Endothelial cell of umbilical vein (primary cell): ENCODE measurements at regions not wholly inside any gene's neighbourhood (a gene's known extent, or its start where the extent isn't known, plus 50 kb on each side); places are given as distances from the start of the nearest gene placed in this dataset.

Source experiments
- BruUV-seq: library from RNA; stranded (reverse); fragments of 400-500 nt; replicated peaks from 2 replicates; lab custom pipeline; 2021; lab: Mats Ljungman, UMichigan
- CTCF ChIA-PET: fragments of 300-600, 350-600 bp; sonication (Branson Sonifier 250); formaldehyde crosslinking; loops from one replicate; lab custom pipeline; 2021; ENCODE audit warnings: antibody characterized with exemption, inconsistent platforms; lab: Charles Lee
- POLR2A ChIA-PET: fragments of 300-600, 350-600 bp; sonication (Branson Sonifier 250); formaldehyde crosslinking; loops from one replicate; lab custom pipeline; 2021; ENCODE audit warnings: antibody characterized with exemption, inconsistent platforms; lab: Charles Lee
- DNase-seq: peaks from one replicate; pipeline ENCODE4 v3.0.0-alpha.2; 2011; ENCODE audit warnings: low read depth, low spot score
- FAIRE-seq: peaks from 2 replicates; lab custom pipeline; 2011; peaks lifted over from hg19 to GRCh38; lab: Jason Lieb, UNC
- H2AFZ ChIP-seq: 2 replicates; pipeline ENCODE4 v1.6.0; 2012; ENCODE audit warnings: low read depth, low read length, control low read depth, inconsistent platforms
- H3K27ac ChIP-seq: 2 replicates; pipeline ENCODE4 v1.5.1; 2011; ENCODE audit warnings: low read depth, mild to moderate bottlenecking, control low read depth, low read length, moderate library complexity; ENCODE audit not compliant: insufficient read depth
- H3K27me3 ChIP-seq, 2 experiments: 2 replicates each; pipeline versions ENCODE4 v1.6.0 to v1.6.1; 2011; ENCODE audit warnings: low read length in 2 of 2, mixed read lengths in 1 of 2; ENCODE audit not compliant: control insufficient read depth in 2 of 2, insufficient read depth in 2 of 2
- H3K36me3 ChIP-seq, 2 experiments: 2 replicates in 1 of 2; 3 replicates in 1 of 2; pipeline ENCODE4 v1.5.1; 2011; ENCODE audit warnings: low read length in 2 of 2, mild to moderate bottlenecking in 1 of 2, moderate library complexity in 1 of 2; ENCODE audit not compliant: control insufficient read depth in 2 of 2, insufficient read depth in 2 of 2; ENCODE audit errors: extremely low read depth in 1 of 2
- H3K4me1 ChIP-seq: 3 replicates; pipeline ENCODE4 v1.5.1; 2011; ENCODE audit warnings: mild to moderate bottlenecking, low read length; ENCODE audit not compliant: control insufficient read depth, insufficient read depth; ENCODE audit errors: extremely low read depth
- H3K4me2 ChIP-seq: 2 replicates; pipeline ENCODE4 v1.6.1; 2011; ENCODE audit warnings: low read length, control low read depth, mixed read lengths; ENCODE audit not compliant: insufficient read depth
- H3K4me3 ChIP-seq, 3 experiments: fragments of 200-600 bp in 1 of 3; sonication (generic), shearing (Covaris generic) in 1 of 3; replicated peaks in 1 of 3; 2 replicates each; pipeline ENCODE4 v1.5.1; 2011 to 2016; ENCODE audit warnings: control low read depth in 3 of 3, low read length in 3 of 3, mild to moderate bottlenecking in 2 of 3, inconsistent platforms in 1 of 3, low read depth in 1 of 3, moderate library complexity in 1 of 3; ENCODE audit not compliant: insufficient read depth in 1 of 3
- H3K79me2 ChIP-seq: 2 replicates; pipeline ENCODE4 v1.6.0; 2012; ENCODE audit warnings: low read length, inconsistent platforms; ENCODE audit not compliant: control insufficient read depth, insufficient read depth
- H3K9ac ChIP-seq: replicated peaks from 2 replicates; pipeline ENCODE3; 2011; ENCODE audit warnings: low read length, control low read depth; ENCODE audit not compliant: insufficient read depth; ENCODE audit errors: extremely low read depth
- H3K9me1 ChIP-seq: replicated peaks from 3 replicates; pipeline ENCODE4 v1.6.0; 2011; ENCODE audit warnings: mild to moderate bottlenecking, low read length; ENCODE audit not compliant: control insufficient read depth, insufficient read depth; ENCODE audit errors: extremely low read depth
- H3K9me3 ChIP-seq: replicated peaks from 2 replicates; pipeline ENCODE4 v1.5.1; 2012; ENCODE audit warnings: low read length, inconsistent platforms; ENCODE audit not compliant: control insufficient read depth, insufficient read depth
- H4K20me1 ChIP-seq: replicated peaks from 2 replicates; pipeline ENCODE3; 2011; ENCODE audit warnings: mild to moderate bottlenecking, low read length; ENCODE audit not compliant: control insufficient read depth, insufficient read depth; ENCODE audit errors: extremely low read depth
- CTCF ChIP-seq, 2 donors: IDR thresholded peaks; 1 replicate in 1 of 2; 2 replicates in 1 of 2; pipeline ENCODE4 v1.5.1; 2011; ENCODE audit warnings: low read length in 2 of 2, mild to moderate bottlenecking in 2 of 2, moderate library complexity in 2 of 2, control low read depth in 1 of 2, inconsistent platforms in 1 of 2, low read depth in 1 of 2; ENCODE audit not compliant: insufficient read depth in 1 of 2; ENCODE audit errors: extremely low read depth in 1 of 2
- EZH2 ChIP-seq: IDR thresholded peaks from 2 replicates; pipeline ENCODE4 v1.6.1; 2012; ENCODE audit warnings: borderline replicate concordance, low read depth, mild to moderate bottlenecking, moderate library complexity, low read length, inconsistent platforms; ENCODE audit not compliant: severe bottlenecking
- FOS ChIP-seq: IDR thresholded peaks from 2 replicates; pipeline ENCODE4 v1.6.1; 2011; ENCODE audit warnings: mild to moderate bottlenecking, low read length, moderate library complexity, borderline replicate concordance; ENCODE audit not compliant: insufficient read depth
- GATA2 ChIP-seq: IDR thresholded peaks from 2 replicates; pipeline ENCODE4 v1.7.0; 2011; ENCODE audit warnings: low read depth, mild to moderate bottlenecking, moderate library complexity, mixed read lengths, low read length; ENCODE audit not compliant: insufficient read length, insufficient read depth
- JUN ChIP-seq: IDR thresholded peaks from 2 replicates; pipeline ENCODE4 v1.6.1; 2011; ENCODE audit warnings: borderline replicate concordance, low read depth; ENCODE audit not compliant: insufficient read length, insufficient read depth
- MAX ChIP-seq: IDR thresholded peaks from 2 replicates; pipeline ENCODE4 v1.6.1; 2011; ENCODE audit not compliant: insufficient read depth, insufficient read length
- MYC ChIP-seq: IDR thresholded peaks from one replicate; pipeline ENCODE4 v1.6.1; 2011; ENCODE audit warnings: mild to moderate bottlenecking, low read depth, low read length
- POLR2A ChIP-seq: IDR thresholded peaks from 2 replicates; pipeline ENCODE4 v1.6.1; 2012; ENCODE audit warnings: low read depth, mild to moderate bottlenecking, control low read depth, low read length
- POLR2AphosphoS5 ChIP-seq: IDR thresholded peaks from 2 replicates; pipeline ENCODE4 v1.6.1; 2012; ENCODE audit warnings: low read depth, mild to moderate bottlenecking, control low read depth, low read length, moderate library complexity; ENCODE audit not compliant: insufficient read depth
- dilution Hi-C: fragments of 300-500 bp; cut with MboI; formaldehyde crosslinking; loops from one replicate; pipeline ENCODE4 v1.15.0; 2019; ENCODE audit warnings: low sequenced_read_pairs; ENCODE audit not compliant: extremely low pct_ligation_motif_present
- intact Hi-C: fragments of 100-400 bp; cut with micrococcal nuclease; formaldehyde crosslinking; loops from one replicate; pipeline ENCODE4 v1.10.0; 2022

DNA sequence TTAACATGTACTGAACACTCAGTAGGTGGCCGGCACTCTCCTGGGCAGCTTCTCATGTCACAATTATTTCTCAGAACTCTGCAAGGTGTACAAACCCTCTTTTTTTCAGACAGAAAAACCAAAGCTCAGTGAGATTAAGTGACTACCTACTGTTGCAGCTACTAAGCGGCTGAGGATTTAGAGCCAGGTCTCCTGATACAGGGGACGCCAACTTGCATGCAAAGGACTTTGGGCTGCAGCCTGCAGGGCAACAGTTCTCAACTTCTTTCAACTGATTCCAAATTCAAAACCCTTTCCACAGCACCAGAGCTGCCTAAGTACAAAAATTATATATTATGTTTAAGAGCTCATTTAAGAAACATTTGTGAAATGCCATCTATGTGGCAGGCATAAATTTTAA is 177.6 kb downstream of the SUCLG1 start:
- intact Hi-C loops (no loop called here), dilution Hi-C loops (no loop called here)
- no peak overlapping the region for H3K4me2 ChIP-seq
- H2AFZ ChIP-seq = no peak overlapping the region
- FAIRE-seq (no peak), DNase-seq (no peak)
- CTCF ChIA-PET = no interaction called here
- no peaks in the 10 kb centered on the region for H3K36me3 ChIP-seq
- no peaks in the 10 kb centered on the region for H3K27me3 ChIP-seq
- no peaks in the 10 kb centered on the region for H3K9me1 ChIP-seq
- H3K9me3 ChIP-seq = no peaks in the 10 kb centered on the region
- TF ChIP-seq MAX = no peak
- TF ChIP-seq MYC = no peak
- no peak for TF ChIP-seq GATA2
- TF ChIP-seq POLR2A = no peak
- no peak for TF ChIP-seq CTCF (IDR thresholded peaks at IDR 0.05; ENCODE audit: extremely low read depth in 1 of 2, insufficient read depth in 1 of 2, low read depth in 1 of 2, low read length in 2 of 2)
- TF ChIP-seq JUN = no peak
- no peak for TF ChIP-seq EZH2
- no peak for TF ChIP-seq FOS
- no peak for TF ChIP-seq POLR2AphosphoS5
- no peak overlapping the region for H3K27ac ChIP-seq
- H4K20me1 ChIP-seq = no peaks in the 10 kb centered on the region
- POLR2A ChIA-PET = no interaction called here
- no peak overlapping the region for H3K9ac ChIP-seq
- BruUV-seq = no TSS peak
- H3K4me3 ChIP-seq = no peak overlapping the region
- H3K4me1 ChIP-seq = no peaks in the 10 kb centered on the region
- no peaks in the 10 kb centered on the region for H3K79me2 ChIP-seq
